ENCODE measurements at regions not wholly inside any gene's neighbourhood (a gene's known extent, or its start where the extent isn't known, plus 50 kb on each side); places are given as distances from the start of the nearest gene placed in this dataset.

DNA sequence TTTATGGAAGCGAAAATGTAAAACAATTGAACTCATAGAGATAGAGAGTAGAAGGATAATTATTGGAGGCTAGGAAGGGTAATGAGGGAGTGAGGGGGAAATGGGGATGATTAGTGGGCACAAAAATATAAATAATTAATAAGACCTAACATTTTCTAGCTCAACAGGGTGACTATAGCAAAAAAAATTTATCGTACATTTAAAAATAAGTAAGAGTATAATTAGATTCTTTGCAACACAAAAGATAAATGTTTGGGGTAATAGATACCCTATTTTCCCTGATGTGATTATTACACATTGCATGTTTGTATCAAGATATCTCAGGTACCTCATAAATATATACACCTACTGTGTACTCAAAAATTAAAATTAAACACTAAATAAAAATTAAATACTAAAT, 1070.0 kb downstream of the LRFN5 start:
- H3K27ac Mint-ChIP-seq: no peak overlapping the region
- H3K9me3 Mint-ChIP-seq: no peaks in the 10 kb centered on the region
- H3K36me3 Mint-ChIP-seq (ENCODE audit: low read depth): no peaks in the 10 kb centered on the region
- TF ChIP-seq CTCF (IDR thresholded peaks at IDR 0.05): no peak
- ATAC-seq (ENCODE audit: low read depth) (no peak), DNase-seq (no peak)
- ChIA-PET POLR2A (no interaction called here), CTCF (no interaction called here)
- no peaks in the 10 kb centered on the region for H3K27me3 Mint-ChIP-seq
- H3K4me3 Mint-ChIP-seq: no peak overlapping the region
- H3K4me1 Mint-ChIP-seq: no peaks in the 10 kb centered on the region
- intact Hi-C loops (cut with micrococcal nuclease): no loop called here

GRCh38 chr14:42673963-42674362, 1067.3 kb downstream of the LRFN5 start:
- ChIA-PET POLR2A (no interaction called here), CTCF (no interaction called here)
- Mint-ChIP-seq H3K27ac (no peak overlapping the region), H3K4me1 (no peaks in the 10 kb centered on the region), H3K27me3 (no peaks in the 10 kb centered on the region), H3K36me3 (ENCODE audit: low read depth) (no peaks in the 10 kb centered on the region), H3K9me3 (no peaks in the 10 kb centered on the region), H3K4me3 (no peak overlapping the region)
- DNase-seq (no peak), ATAC-seq (ENCODE audit: low read depth) (no peak)
- intact Hi-C loops (cut with micrococcal nuclease): no loop called here
- TF ChIP-seq CTCF (IDR thresholded peaks at IDR 0.05): no peak

GRCh38 chr14:42671636-42672035, 1065.0 kb downstream of the LRFN5 start:
- Mint-ChIP-seq H3K4me1 (no peaks in the 10 kb centered on the region), H3K27ac (no peak overlapping the region), H3K9me3 (no peaks in the 10 kb centered on the region), H3K36me3 (ENCODE audit: low read depth) (no peaks in the 10 kb centered on the region), H3K27me3 (no peaks in the 10 kb centered on the region), H3K4me3 (no peak overlapping the region)
- DNase-seq (no peak), ATAC-seq (ENCODE audit: low read depth) (no peak)
- ChIA-PET CTCF (no interaction called here), POLR2A (no interaction called here)
- TF ChIP-seq CTCF (IDR thresholded peaks at IDR 0.05): no peak
- intact Hi-C loops (cut with micrococcal nuclease): no loop called here

- Mint-ChIP-seq H3K4me1 (no peaks in the 10 kb centered on the region), H3K36me3 (ENCODE audit: low read depth) (no peaks in the 10 kb centered on the region), H3K27me3 (no peaks in the 10 kb centered on the region), H3K9me3 (no peaks in the 10 kb centered on the region), H3K27ac (no peak overlapping the region), H3K4me3 (no peak overlapping the region)
- POLR2A ChIA-PET: no interaction called here
- TF ChIP-seq CTCF (IDR thresholded peaks at IDR 0.05): no peak
- DNase-seq (no peak), ATAC-seq (ENCODE audit: low read depth) (no peak)
- intact Hi-C loops (cut with micrococcal nuclease): no loop called here
- CTCF ChIA-PET: no interaction called here
Measured at GRCh38 chr14:42665083-42665482, 1058.4 kb downstream of the LRFN5 start.

- Mint-ChIP-seq H3K27ac (no peak overlapping the region), H3K27me3 (no peaks in the 10 kb centered on the region), H3K4me1 (no peaks in the 10 kb centered on the region), H3K9me3 (no peaks in the 10 kb centered on the region), H3K4me3 (no peak overlapping the region), H3K36me3 (ENCODE audit: low read depth) (no peaks in the 10 kb centered on the region)
- DNase-seq (no peak), ATAC-seq (ENCODE audit: low read depth) (no peak)
- intact Hi-C loops (cut with micrococcal nuclease): no loop called here
- no peak for TF ChIP-seq CTCF (IDR thresholded peaks at IDR 0.05)
- CTCF ChIA-PET: no interaction called here
- POLR2A ChIA-PET: no interaction called here
Measured at GRCh38 chr14:42664190-42664589, 1057.5 kb downstream of the LRFN5 start.
